Stomach (tissue), 4 donors: ENCODE measurements at regions not wholly inside any gene's neighbourhood (a gene's known extent, or its start where the extent isn't known, plus 50 kb on each side); places are given as distances from the start of the nearest gene placed in this dataset.

Experiments
- CTCF ChIP-seq, 7 experiments: fragments of 450-650 bp in 4 of 7; fragments of 200-600 bp in 3 of 7; sonication (generic) in 3 of 7; IDR thresholded peaks; one replicate each; pipeline ENCODE4 v1.5.1; 2016 to 2019; ENCODE audit warnings: antibody characterized with exemption in 7 of 7, control low read depth in 2 of 7, mild to moderate bottlenecking in 1 of 7
- EP300 ChIP-seq: sonication (generic); formaldehyde crosslinking; IDR thresholded peaks from one replicate; pipeline ENCODE4 v1.6.1; 2017; ENCODE audit warnings: antibody characterized with exemption
- POLR2A ChIP-seq, 4 donors: fragments of 450-650 bp; IDR thresholded peaks; one replicate each; pipeline ENCODE4 v1.6.1; 2016; ENCODE audit warnings: antibody characterized with exemption in 4 of 4, control low read depth in 2 of 4, mild to moderate bottlenecking in 1 of 4, moderate library complexity in 1 of 4
- POLR2AphosphoS5 ChIP-seq, 3 donors: sonication (generic); formaldehyde crosslinking; IDR thresholded peaks; one replicate each; pipeline ENCODE4 v1.6.1; 2016; ENCODE audit warnings: antibody characterized with exemption in 3 of 3

GRCh38 chr15:96413657-96414056 lies 83.2 kb downstream of the NR2F2 start:
- TF ChIP-seq POLR2A (IDR thresholded peaks at IDR 0.05) (no peak), CTCF (IDR thresholded peaks at IDR 0.05) (no peak), POLR2AphosphoS5 (IDR thresholded peaks at IDR 0.05) (no peak), EP300 (no peak)
